NCI-H345 (cell line): ENCODE measurements at regions not wholly inside any gene's neighbourhood (a gene's known extent, or its start where the extent isn't known, plus 50 kb on each side); places are given as distances from the start of the nearest gene placed in this dataset.

Experiments
- DNase-seq: peaks from one replicate; lab custom pipeline; 2025; lab: John Stamatoyannopoulos, UW

- DNase-seq = no peak
These were observed 114.6 kb upstream of the SESN3 start for GRCh38 chr11:95345651-95346050.

DNA sequence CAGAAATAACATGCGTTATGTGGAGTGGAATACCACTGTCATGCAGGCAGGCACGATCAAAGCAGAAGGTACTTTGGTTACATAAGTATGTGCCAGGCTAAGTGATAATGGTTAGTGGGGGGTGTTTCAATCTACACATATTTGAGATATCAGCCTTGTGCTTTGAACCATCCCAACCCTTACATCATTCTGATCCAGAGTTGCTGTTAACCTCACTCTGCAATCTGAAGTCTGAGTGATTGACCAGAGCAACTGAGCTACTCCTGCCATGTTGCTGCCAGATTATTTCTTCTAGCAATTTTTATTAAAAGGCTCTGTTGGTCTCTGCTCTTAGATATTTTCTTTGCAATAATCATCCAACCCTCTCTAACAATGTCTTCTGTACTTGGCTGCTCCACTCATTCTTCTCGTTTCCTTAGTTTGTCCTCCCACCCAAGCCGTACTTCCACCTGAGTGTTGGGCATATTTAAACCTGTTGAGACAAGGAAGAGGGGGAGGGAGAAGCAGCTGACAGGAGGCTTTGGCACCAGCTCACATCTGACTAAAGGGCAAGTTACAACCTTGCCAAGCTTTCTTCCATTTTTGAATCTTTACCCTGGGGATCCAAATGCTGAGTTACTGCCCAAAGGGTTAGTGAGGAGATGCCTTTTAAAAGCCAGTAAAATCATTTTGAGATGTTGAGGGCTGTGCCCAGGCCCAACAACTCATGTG lies 114.1 kb upstream of the SESN3 start:
- no peak for DNase-seq

GRCh38 chr11:95341221-95341620 lies 110.2 kb upstream of the SESN3 start:
- DNase-seq = no peak

DNA sequence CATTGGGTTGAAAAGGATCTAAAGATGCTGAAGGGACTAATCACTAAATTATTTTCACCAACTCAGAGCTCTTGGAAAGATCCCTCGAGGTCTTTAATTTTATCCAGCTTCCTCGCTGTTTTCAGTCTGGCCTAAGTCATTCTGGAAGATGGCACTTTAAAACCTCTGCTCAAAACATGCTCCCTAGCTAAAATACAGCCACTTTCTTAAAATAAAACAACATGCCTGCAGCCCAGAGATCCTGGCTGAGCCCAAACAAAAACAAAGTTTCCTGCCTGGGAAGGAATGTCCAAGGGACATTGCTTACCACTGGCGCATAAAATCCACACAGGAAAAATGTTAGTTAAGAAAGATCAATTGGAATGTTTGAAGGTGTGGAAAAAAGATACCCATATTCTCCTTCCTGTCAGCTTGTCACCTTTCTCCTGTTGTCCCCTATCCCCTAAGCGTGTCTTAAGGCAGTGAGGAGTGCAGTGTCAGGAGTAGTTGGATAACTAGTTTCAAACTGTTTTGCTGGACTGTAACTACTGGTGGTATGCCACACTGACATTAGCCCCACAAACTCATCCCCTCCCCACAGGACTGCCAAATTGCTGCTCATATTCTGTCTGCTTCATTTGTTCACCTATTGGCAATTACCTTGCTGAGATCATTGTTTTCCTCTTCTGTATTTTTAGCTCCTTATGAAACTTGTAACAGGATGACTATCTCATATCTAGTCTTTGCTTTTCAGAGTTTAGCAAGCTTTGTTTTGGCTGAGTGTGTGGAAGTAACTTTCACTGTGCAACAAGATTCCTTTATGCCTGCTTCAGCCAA lies 108.3 kb upstream of the SESN3 start:
- no peak for DNase-seq

DNA sequence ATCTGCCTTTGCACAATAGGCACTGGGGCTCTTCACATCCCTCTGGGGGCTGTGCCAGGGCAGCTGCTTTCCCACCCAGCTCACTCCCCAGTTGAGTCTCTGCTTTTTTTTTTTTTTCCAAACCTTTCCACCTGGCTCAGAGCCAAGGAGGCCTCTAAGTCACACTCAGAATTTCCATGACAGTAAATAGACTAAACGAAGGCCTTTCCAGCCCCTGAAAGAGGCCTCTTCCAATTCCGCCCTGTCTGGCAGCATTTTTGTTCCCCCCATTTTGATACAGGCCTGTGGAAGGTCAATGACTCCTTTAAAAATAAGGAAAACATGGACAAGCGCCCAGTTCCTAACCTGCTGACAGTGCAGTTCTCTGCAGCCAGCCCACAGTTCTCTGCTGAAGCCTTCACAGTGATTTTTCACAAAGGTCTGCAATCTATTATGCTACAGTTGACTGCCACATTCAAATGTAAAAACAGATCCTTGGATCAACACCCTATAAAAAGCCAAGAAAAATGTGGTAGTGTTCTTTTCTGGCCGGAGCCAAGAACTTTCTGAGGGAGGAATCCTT lies 107.5 kb upstream of the SESN3 start:
- peak; percentile 88 for DNase-seq

DNA sequence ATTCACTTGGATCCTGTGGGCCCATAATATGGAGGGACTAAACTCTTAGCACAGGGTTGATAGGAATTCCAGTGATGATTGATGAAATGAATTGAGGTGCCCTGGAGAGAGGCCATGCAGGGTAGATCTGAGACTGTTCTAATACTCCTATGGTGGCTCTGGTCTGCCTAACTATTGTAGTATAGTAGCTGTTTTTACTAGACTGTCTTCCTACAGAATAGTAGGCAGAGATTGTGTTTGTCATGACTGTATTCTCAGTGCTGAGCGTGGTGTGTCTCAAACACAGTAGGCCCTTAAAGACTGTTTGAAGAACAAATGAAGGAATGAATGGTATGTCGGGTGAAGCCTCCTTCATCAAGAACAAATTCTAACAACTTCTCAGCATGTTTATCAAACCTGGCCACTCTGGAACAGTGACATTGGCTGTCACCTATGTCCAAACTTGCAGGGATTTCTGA lies 107.0 kb upstream of the SESN3 start:
- DNase-seq = no peak

DNA sequence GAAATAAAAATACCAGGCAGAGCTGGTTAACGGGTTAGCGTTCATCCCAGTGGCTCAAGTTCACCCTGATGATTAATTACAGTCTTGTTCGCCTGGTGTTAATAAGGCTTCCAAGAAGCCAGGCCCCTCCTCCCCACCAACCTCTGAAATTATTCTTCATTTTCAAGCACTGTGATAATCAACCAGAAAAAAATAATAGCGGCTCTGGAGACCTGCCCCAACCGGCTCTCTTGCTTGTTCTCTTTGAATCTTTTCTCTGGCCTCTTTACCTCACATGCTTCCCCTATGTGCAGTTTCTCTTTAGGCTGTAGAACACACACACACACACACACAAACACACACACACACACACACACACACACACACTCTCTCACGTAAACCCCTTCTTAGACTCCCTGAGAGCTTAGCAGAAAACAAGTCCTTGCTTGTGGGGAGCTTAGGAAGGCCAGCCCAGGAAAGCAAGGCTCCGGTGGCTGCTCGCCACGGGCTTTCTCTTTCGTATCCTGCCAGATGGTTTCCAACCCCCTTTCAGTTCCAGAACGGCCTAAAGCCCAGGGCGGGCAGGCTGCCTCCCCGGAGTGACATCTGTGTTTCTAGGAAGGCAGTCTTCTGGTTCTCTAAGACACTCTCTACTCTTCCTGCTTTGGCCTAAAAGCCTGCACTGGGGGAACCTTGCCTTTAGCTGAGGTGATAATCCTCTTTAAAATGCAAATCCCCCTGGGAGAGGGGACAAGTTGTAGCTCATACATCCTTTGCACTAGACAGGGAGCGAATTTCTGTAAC lies 106.4 kb upstream of the SESN3 start:
- peak; percentile 8 for DNase-seq

DNA sequence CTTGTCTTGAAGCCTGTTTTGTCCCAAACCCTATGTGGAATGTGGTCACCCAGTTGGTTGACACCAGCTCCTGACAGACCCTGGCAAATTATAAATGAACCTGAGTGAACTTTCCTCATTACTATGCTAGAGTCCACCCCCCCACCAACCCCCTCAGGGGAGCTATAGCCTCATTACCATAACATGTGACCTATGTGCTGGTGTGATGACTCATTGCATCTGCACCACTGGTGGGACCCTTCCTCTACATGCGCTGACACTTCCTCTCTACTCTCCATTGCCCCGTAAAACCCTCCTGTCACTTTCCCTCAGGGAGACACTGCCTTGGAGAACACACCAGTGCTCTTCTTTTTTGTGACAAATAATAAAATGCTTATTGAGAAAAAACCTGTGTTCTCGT lies 105.0 kb upstream of the SESN3 start:
- DNase-seq = no peak

GRCh38 chr11:95331161-95331560 lies 100.2 kb upstream of the SESN3 start:
- DNase-seq = no peak

DNA sequence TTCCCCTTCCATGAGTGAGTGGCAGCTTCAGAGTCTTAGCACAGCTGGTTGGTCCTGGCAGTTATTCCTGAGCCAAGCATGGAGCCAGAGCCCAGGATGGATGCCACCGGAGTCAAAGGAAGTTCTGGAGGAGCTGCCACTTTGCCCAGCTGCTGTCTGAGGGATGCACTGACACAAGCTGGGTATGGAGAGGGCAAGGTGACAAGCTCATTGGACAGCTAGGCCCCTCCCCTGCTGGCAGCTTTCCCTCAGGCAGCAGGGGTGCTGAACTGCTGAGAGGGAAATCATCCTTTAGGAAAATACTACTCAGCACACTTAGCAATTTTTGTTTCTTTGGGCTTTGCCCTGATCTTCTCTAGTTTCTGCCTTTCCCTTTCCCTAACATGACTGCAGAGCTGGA lies 99.3 kb upstream of the SESN3 start:
- peak; percentile 33 for DNase-seq

DNA sequence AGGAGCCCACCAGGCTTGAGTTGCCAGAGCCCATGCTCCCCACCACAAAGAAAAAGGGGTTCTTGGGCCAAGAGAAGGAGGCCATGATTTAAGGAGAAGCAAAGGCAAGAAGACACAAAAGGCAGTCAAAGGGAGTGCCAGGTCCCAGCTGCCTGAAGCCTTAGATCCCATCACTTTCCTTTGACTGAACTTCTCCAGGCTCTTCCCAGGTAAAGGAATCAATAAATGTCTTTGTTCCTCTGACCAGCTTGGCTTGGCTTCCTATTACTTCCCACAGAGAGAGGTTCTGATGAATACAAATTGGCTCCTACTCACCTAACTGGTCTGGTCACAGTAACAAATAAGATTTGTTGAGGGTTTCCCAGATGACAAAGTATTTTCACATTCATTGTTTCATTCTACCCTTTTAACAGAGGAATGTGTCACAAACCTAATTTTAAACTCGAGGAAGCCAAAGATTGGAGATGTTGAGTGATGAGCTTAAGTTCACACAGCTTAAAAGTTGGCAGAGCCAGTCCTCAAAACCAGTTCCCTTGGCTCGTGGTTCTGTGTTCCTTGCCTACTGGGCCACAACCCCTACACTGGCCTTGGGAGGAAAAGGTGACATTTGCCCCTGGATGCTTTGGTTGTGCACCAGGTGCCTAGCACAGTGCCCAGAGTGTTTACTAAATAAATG lies 96.4 kb upstream of the SESN3 start:
- DNase-seq = no peak

- no peak for DNase-seq
These were observed 94.8 kb upstream of the SESN3 start for GRCh38 chr11:95325777-95326258.

- DNase-seq = no peak
These were observed 93.8 kb upstream of the SESN3 start for GRCh38 chr11:95324826-95325225.

GRCh38 chr11:95322539-95322938 lies 91.5 kb upstream of the SESN3 start:
- no peak for DNase-seq

GRCh38 chr11:95318498-95318897 lies 87.5 kb upstream of the SESN3 start:
- DNase-seq = no peak

DNA sequence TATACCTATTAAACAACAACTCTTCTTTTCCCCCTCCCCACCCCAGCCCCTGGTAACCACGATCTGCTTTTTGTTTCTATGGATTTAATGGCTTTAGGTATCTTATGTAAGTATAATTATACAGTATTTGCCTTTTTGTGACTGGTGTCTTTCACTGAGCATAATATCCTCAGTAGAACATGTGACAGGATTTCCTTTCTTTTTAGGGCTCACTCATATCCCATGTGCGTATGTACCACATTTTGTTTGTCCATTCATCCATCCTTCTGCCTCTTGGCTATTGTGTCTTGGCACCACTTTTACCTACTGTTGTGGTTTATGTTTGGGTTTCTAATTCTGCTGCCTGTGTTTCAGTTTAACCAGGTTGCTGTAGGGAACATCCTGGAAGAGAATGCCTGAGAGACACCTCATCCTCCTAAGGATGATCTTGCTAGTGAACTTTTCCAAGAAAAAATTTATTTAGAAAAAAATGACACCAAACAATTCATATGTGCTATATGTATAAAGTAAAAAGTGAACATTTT lies 77.6 kb upstream of the SESN3 start:
- no peak for DNase-seq

DNA sequence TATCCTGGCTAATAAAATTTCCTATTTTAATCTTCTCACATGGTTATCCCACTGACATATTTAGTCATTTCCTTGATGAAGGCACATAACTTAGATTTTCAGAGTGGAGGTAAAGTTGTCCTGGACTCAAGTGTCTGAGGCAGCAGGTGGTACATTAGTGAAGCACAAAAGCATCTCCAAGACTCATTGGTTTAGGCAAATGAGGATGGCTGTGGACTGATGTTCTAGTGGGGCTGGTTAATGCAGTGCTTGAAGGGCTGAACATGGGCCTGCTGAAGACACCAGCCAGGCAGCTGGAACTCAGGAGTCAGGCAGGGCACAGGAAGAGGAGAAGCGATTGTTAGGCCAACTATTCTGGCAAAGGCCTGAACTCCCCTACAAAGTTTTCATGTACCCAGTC lies 76.3 kb upstream of the SESN3 start:
- DNase-seq = no peak

GRCh38 chr11:95306801-95307200 lies 75.8 kb upstream of the SESN3 start:
- no peak for DNase-seq

DNA sequence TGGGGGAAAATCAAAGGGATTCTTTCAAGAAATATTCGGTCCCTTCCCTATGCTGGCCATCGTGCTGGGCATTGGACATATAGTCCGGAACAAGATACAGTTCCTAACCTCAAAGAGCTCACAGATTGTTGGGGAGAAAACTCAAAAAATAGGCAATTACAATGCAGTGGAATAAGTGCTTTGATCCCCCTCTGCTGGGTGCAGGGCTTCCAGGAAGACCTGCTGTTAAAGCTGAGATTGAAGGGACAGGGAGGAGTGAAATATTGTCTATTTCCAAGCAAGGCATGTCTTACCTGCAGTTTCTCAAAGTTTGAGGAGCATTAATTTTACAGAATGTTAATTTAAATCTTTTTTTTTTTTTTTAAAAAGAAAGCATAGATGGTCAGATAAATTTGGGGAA lies 75.1 kb upstream of the SESN3 start:
- no peak for DNase-seq

DNA sequence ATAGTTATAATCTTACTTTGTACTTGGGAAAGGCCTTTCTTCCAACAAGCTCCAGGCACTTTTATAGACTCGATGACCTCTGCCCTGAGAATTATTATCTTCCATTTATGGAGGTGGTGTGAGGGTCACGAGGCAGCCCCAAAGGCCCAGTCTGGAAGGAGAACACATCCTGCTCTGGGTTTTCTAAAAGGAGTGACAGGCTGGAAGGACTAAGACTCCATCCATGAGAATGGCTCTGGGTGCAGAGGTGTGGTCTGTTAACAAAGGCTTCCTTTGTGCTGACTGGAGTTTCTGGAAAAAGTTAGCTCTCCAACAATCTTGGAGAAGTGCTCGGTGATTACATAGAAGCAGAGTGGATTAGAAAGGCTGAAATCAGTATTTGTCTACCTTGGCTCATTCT lies 74.7 kb upstream of the SESN3 start:
- no peak for DNase-seq

GRCh38 chr11:95304777-95305176 lies 73.8 kb upstream of the SESN3 start:
- no peak for DNase-seq
